HepG2 (cell line): ENCODE measurements at regions not wholly inside any gene's neighbourhood (a gene's known extent, or its start where the extent isn't known, plus 50 kb on each side); places are given as distances from the start of the nearest gene placed in this dataset.

Source experiments
- ATAC-seq: fragments of 200-7000 bp; cut with Tn5 transposase; 3 replicates; pipeline ENCODE4 v1.9.1; 2020; ENCODE audit warnings: mild to moderate bottlenecking, moderate library complexity
- BruUV-seq: library from RNA; stranded (reverse); fragments of 400-500 nt; replicated peaks from 2 replicates; lab custom pipeline; 2021; lab: Mats Ljungman, UMichigan
- CTCF ChIA-PET: fragments of 300-600 bp; formaldehyde crosslinking; extraction: SDS; loops from one replicate; lab custom pipeline; 2021; ENCODE audit warnings: low total read pairs, inconsistent platforms, low intra/inter-chr PET ratio; lab: Yijun Ruan, JAX
- POLR2A ChIA-PET: fragments of 350-600 bp; sonication (Branson Sonifier 250); formaldehyde crosslinking; loops from one replicate; lab custom pipeline; 2020; ENCODE audit warnings: antibody characterized with exemption, inconsistent platforms; lab: Yijun Ruan, JAX
- DNase-seq: peaks from one replicate; pipeline ENCODE4 v3.0.0-alpha.2; 2015; ENCODE audit warnings: low spot score
- FAIRE-seq: peaks from 3 replicates; lab custom pipeline; 2011; peaks lifted over from hg19 to GRCh38; lab: Jason Lieb, UNC
- H2AFZ ChIP-seq: one replicate; pipeline ENCODE4 v1.6.1; 2011; ENCODE audit warnings: low read length, inconsistent platforms
- H3K27ac ChIP-seq: fragments of 300-600 bp; 3 replicates; pipeline ENCODE4 v1.8.0; 2011; ENCODE audit warnings: mixed run types, mild to moderate bottlenecking, mixed read lengths, low read length, inconsistent platforms; ENCODE audit not compliant: insufficient read depth; ENCODE audit errors: extremely low read length
- H3K27me3 ChIP-seq, 2 experiments: fragments of 200-600 bp in 1 of 2; 2 replicates in 1 of 2; 3 replicates in 1 of 2; pipeline versions ENCODE4 v1.6.0 to v1.8.0; 2011; ENCODE audit warnings: low read length in 2 of 2, mild to moderate bottlenecking in 2 of 2, moderate library complexity in 2 of 2, inconsistent platforms in 1 of 2; ENCODE audit not compliant: insufficient read depth in 2 of 2, control insufficient read depth in 1 of 2
- H3K36me3 ChIP-seq, 2 experiments: fragments of 200-600 bp in 1 of 2; replicated peaks in 1 of 2; 2 replicates in 1 of 2; 3 replicates in 1 of 2; pipeline versions ENCODE4 v1.5.1 to v1.8.0; 2011; ENCODE audit warnings: low read length in 2 of 2, inconsistent platforms in 1 of 2; ENCODE audit not compliant: insufficient read depth in 2 of 2, control insufficient read depth in 1 of 2
- H3K4me1 ChIP-seq: 2 replicates; pipeline ENCODE4 v1.5.1; 2012; ENCODE audit warnings: low read length, inconsistent platforms; ENCODE audit not compliant: insufficient read depth
- H3K4me2 ChIP-seq: 2 replicates; pipeline ENCODE4 v1.6.0; 2011; ENCODE audit warnings: low read depth, low read length, inconsistent platforms
- H3K4me3 ChIP-seq, 3 experiments: fragments of 200-600 bp in 1 of 3; sonication (generic), shearing (Covaris generic) in 1 of 3; replicated peaks in 1 of 3; 2 replicates each; pipeline ENCODE4 v1.5.1; 2011 to 2016; ENCODE audit warnings: low read length in 3 of 3, inconsistent platforms in 2 of 3, low read depth in 2 of 3, mild to moderate bottlenecking in 2 of 3, control low read depth in 1 of 3, mixed read lengths in 1 of 3; ENCODE audit not compliant: insufficient read depth in 1 of 3
- H3K79me2 ChIP-seq: one replicate; pipeline ENCODE4 v1.6.1; 2011; ENCODE audit warnings: low read length, inconsistent platforms; ENCODE audit not compliant: insufficient read depth
- H3K9ac ChIP-seq: 2 replicates; pipeline ENCODE4 v1.6.0; 2011; ENCODE audit warnings: mild to moderate bottlenecking, low read depth, low read length, inconsistent platforms; ENCODE audit not compliant: insufficient read depth
- H3K9me3 ChIP-seq: 2 replicates; pipeline ENCODE4 v1.5.1; 2012; ENCODE audit warnings: mild to moderate bottlenecking, low read length
- H4K20me1 ChIP-seq: 2 replicates; pipeline ENCODE4 v1.6.0; 2011; ENCODE audit warnings: inconsistent platforms, mild to moderate bottlenecking, low read length, moderate library complexity; ENCODE audit not compliant: insufficient read depth
- DR1 ChIP-seq: sonication (generic); formaldehyde crosslinking; IDR thresholded peaks from 2 replicates; pipeline ENCODE4 v1.8.0; 2021; ENCODE audit warnings: mild to moderate bottlenecking, missing genetic modification reagents, inconsistent platforms
- HNRNPL ChIP-seq: fragments of 200-400 bp; formaldehyde crosslinking; IDR thresholded peaks from 2 replicates; pipeline ENCODE4 v1.6.1; 2017; ENCODE audit warnings: mild to moderate bottlenecking, low read depth, low read length
- KLF11 ChIP-seq: IDR thresholded peaks from 2 replicates; pipeline ENCODE4 v1.6.1; 2016; ENCODE audit warnings: missing compliant biosample characterization
- NONO ChIP-seq, 2 experiments: fragments of 450-650 bp in 1 of 2; sonication (generic) in 1 of 2; formaldehyde crosslinking in 1 of 2; IDR thresholded peaks in 1 of 2; conservative IDR thresholded peaks in 1 of 2; 2 replicates each; pipeline versions ENCODE4 v1.6.1 to v1.8.0; 2017 to 2022; ENCODE audit warnings: mild to moderate bottlenecking in 1 of 2, missing genetic modification reagents in 1 of 2, moderate library complexity in 1 of 2
- NPAS2 ChIP-seq: sonication (generic); formaldehyde crosslinking; IDR thresholded peaks from 2 replicates; pipeline ENCODE4 v1.8.0; 2022; ENCODE audit warnings: mild to moderate bottlenecking, missing genetic modification reagents, borderline replicate concordance
- SKI ChIP-seq: fragments of 450-650 bp; IDR thresholded peaks from one replicate; pipeline ENCODE4 v1.6.1; 2018; ENCODE audit warnings: mild to moderate bottlenecking; ENCODE audit not compliant: partially characterized antibody
- SMYD3 ChIP-seq: sonication (generic); formaldehyde crosslinking; IDR thresholded peaks from 2 replicates; pipeline ENCODE4 v1.8.1; 2023; ENCODE audit warnings: mild to moderate bottlenecking, missing genetic modification reagents
- SOX13 ChIP-seq, 3 experiments: fragments of 450-650 bp in 1 of 3; sonication (generic) in 1 of 3; formaldehyde crosslinking in 1 of 3; IDR thresholded peaks in 2 of 3; conservative IDR thresholded peaks in 1 of 3; 2 replicates each; pipeline versions ENCODE4 v1.5.0 to v1.6.1; 2016 to 2020; ENCODE audit warnings: antibody characterized with exemption in 1 of 3, mild to moderate bottlenecking in 1 of 3, missing compliant biosample characterization in 1 of 3, missing genetic modification reagents in 1 of 3, moderate library complexity in 1 of 3
- TCF12 ChIP-seq, 2 experiments: fragments of 450-650 bp in 1 of 2; sonication (generic) in 1 of 2; formaldehyde crosslinking in 1 of 2; IDR thresholded peaks; 2 replicates each; pipeline versions ENCODE4 v1.6.1 to v1.8.0; 2017 to 2022; ENCODE audit warnings: antibody characterized with exemption in 1 of 2, mild to moderate bottlenecking in 1 of 2, missing genetic modification reagents in 1 of 2, moderate library complexity in 1 of 2
- ZC3H4 ChIP-seq: sonication (generic); formaldehyde crosslinking; IDR thresholded peaks from 2 replicates; pipeline ENCODE4 v1.4.0; 2020; ENCODE audit warnings: missing genetic modification reagents, borderline replicate concordance
- ZFP36L2 ChIP-seq: sonication (generic); formaldehyde crosslinking; IDR thresholded peaks from 2 replicates; pipeline ENCODE4 v1.4.0; 2020; ENCODE audit warnings: missing genetic modification reagents
- ZNF562 ChIP-seq: sonication (generic); formaldehyde crosslinking; IDR thresholded peaks from 2 replicates; pipeline ENCODE4 v1.8.0; 2022; ENCODE audit warnings: missing genetic modification reagents, borderline replicate concordance
- ZNF616 ChIP-seq: sonication (generic); formaldehyde crosslinking; IDR thresholded peaks from 2 replicates; pipeline ENCODE4 v1.5.0; 2020; ENCODE audit warnings: low read depth, mild to moderate bottlenecking, missing genetic modification reagents
- ZNF75D ChIP-seq: sonication (generic); formaldehyde crosslinking; IDR thresholded peaks from 2 replicates; pipeline ENCODE4 v1.8.1; 2023; ENCODE audit warnings: missing genetic modification reagents, mild to moderate bottlenecking, borderline replicate concordance
- ZNF883 ChIP-seq: sonication (generic); formaldehyde crosslinking; IDR thresholded peaks from 2 replicates; pipeline ENCODE4 v1.5.1; 2020; ENCODE audit warnings: mild to moderate bottlenecking, missing genetic modification reagents; ENCODE audit errors: not compliant biosample characterization
- WGBS: methylation state at CpG from one replicate; pipeline ENCODE4 v1.1.6; 2017; ENCODE audit warnings: low lambda C conversion rate; 5-methylcytosine and 5-hydroxymethylcytosine counted together
- in situ Hi-C: cut with HindIII; loops from 2 replicates; pipeline ENCODE4 v1.10.0; 2017; ENCODE audit warnings: low pct_unique_long_range_greater_than_20kb; ENCODE audit not compliant: extremely low pct_ligation_motif_present
- intact Hi-C: fragments of 100-400 bp; cut with micrococcal nuclease; formaldehyde crosslinking; loops from one replicate; pipeline ENCODE4 v1.10.0; 2022; ENCODE audit not compliant: unreplicated experiment
- TF ChIP-seq, protein P1 (sequence below): sonication (generic); formaldehyde crosslinking; IDR thresholded peaks from 2 replicates; pipeline ENCODE4 v1.4.0; 2020; ENCODE audit warnings: missing genetic modification reagents
- TF ChIP-seq, protein P2 (sequence below): sonication (generic); formaldehyde crosslinking; IDR thresholded peaks from 2 replicates; pipeline ENCODE4 v1.4.0; 2020; ENCODE audit warnings: missing genetic modification reagents
- TF ChIP-seq, protein P3 (sequence below): sonication (generic); formaldehyde crosslinking; IDR thresholded peaks from 2 replicates; pipeline ENCODE4 v1.5.0; 2020; ENCODE audit warnings: mild to moderate bottlenecking, missing genetic modification reagents, moderate library complexity
- TF ChIP-seq, protein P4 (sequence below): sonication (generic); formaldehyde crosslinking; IDR thresholded peaks from 2 replicates; pipeline ENCODE4 v1.8.1; 2023; ENCODE audit warnings: mild to moderate bottlenecking, moderate library complexity, missing genetic modification reagents
- TF ChIP-seq, protein P5 (sequence below): sonication (generic); formaldehyde crosslinking; IDR thresholded peaks from 2 replicates; pipeline ENCODE4 v1.8.0; 2022; ENCODE audit warnings: missing genetic modification reagents, mild to moderate bottlenecking, borderline replicate concordance

DNA sequence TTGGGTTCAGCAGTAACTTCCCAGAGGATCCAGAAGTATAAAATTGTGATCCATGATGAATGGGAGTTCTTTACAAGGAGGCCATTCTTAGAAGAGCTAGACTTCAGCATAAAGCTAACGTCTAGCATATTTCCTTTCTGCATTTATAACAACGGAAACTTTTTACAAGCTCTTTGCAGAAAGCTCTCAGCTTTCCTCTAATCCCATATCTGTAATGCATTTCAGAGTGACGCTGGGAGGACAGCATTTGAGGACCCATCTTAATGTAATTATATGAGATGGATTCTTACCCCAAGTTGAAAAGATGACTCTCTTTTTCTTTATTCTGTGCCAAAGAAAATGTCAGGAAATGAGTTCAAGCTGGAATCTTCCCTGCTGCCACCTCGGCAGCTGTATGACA is 132.0 kb upstream of the CACHD1 start:
- no peaks in the 10 kb centered on the region for H3K36me3 ChIP-seq
- no peak overlapping the region for H2AFZ ChIP-seq
- no peak overlapping the region for H3K27ac ChIP-seq
- WGBS = 0% methylated on average over 4 of the region's 4 CpGs
- ATAC-seq = no peak
- H3K79me2 ChIP-seq = no peaks in the 10 kb centered on the region
- no peak for FAIRE-seq
- in situ Hi-C loops (no loop called here), intact Hi-C loops (no loop called here)
- CTCF ChIA-PET = no interaction called here
- no peaks in the 10 kb centered on the region for H4K20me1 ChIP-seq
- no peak overlapping the region for H3K9ac ChIP-seq
- TF ChIP-seq SKI (no peak), NPAS2 (no peak), ZNF75D (CRISPR knock-in tag) (no peak), HNRNPL (no peak), NONO (IDR thresholded peaks at IDR 0.05) (no peak), NONO (CRISPR knock-in tag; conservative IDR thresholded peaks at IDR 0.05) (no peak), ZNF883 (CRISPR knock-in tag) (no peak), ZNF616 (no peak), TCF12 (IDR thresholded peaks at IDR 0.05) (no peak), TCF12 (CRISPR knock-in tag; IDR thresholded peaks at IDR 0.05) (no peak), DR1 (CRISPR knock-in tag) (no peak), ZNF562 (no peak), KLF11 (CRISPR knock-in tag) (no peak), ZC3H4 (CRISPR knock-in tag) (no peak), ZFP36L2 (CRISPR knock-in tag) (no peak), SMYD3 (CRISPR knock-in tag) (no peak), SOX13 (IDR thresholded peaks at IDR 0.05) (no peak), SOX13 (CRISPR knock-in tag; conservative IDR thresholded peaks at IDR 0.05 in 1 of 2, IDR thresholded peaks at IDR 0.05 in 1 of 2) (no peak)
- TF ChIP-seq, protein P1, sequence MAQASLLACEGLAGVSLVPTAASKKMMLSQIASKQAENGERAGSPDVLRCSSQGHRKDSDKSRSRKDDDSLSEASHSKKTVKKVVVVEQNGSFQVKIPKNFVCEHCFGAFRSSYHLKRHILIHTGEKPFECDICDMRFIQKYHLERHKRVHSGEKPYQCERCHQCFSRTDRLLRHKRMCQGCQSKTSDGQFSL (CRISPR knock-in tag) = no peak
- TF ChIP-seq, protein P2, sequence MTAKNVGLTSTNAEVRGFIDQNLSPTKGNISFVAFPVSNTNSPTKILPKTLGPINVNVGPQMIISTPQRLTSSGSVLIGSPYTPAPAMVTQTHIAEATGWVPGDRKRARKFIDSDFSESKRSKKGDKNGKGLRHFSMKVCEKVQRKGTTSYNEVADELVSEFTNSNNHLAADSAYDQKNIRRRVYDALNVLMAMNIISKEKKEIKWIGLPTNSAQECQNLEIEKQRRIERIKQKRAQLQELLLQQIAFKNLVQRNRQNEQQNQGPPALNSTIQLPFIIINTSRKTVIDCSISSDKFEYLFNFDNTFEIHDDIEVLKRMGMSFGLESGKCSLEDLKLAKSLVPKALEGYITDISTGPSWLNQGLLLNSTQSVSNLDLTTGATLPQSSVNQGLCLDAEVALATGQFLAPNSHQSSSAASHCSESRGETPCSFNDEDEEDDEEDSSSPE = no peak
- TF ChIP-seq, protein P3, sequence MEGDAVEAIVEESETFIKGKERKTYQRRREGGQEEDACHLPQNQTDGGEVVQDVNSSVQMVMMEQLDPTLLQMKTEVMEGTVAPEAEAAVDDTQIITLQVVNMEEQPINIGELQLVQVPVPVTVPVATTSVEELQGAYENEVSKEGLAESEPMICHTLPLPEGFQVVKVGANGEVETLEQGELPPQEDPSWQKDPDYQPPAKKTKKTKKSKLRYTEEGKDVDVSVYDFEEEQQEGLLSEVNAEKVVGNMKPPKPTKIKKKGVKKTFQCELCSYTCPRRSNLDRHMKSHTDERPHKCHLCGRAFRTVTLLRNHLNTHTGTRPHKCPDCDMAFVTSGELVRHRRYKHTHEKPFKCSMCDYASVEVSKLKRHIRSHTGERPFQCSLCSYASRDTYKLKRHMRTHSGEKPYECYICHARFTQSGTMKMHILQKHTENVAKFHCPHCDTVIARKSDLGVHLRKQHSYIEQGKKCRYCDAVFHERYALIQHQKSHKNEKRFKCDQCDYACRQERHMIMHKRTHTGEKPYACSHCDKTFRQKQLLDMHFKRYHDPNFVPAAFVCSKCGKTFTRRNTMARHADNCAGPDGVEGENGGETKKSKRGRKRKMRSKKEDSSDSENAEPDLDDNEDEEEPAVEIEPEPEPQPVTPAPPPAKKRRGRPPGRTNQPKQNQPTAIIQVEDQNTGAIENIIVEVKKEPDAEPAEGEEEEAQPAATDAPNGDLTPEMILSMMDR = no peak
- TF ChIP-seq, protein P4, sequence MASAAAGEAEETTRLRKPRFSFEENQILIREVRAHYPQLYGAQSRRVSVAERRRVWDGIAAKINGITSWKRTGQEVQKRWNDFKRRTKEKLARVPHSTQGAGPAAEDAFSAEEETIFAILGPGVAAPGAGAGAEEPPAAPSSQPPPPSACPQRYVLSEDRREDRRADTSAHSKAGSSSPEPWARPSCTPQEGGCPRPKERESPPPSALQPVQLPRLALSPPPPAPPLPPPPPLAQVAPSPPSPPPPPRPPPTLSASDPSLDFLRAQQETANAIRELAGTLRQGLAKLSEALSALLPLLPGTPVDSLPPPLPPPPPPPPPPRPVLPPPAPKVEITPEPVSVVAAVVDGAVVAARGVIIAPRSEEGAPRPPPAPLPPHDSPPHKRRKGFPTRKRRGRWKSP = no peak
- TF ChIP-seq, protein P5, sequence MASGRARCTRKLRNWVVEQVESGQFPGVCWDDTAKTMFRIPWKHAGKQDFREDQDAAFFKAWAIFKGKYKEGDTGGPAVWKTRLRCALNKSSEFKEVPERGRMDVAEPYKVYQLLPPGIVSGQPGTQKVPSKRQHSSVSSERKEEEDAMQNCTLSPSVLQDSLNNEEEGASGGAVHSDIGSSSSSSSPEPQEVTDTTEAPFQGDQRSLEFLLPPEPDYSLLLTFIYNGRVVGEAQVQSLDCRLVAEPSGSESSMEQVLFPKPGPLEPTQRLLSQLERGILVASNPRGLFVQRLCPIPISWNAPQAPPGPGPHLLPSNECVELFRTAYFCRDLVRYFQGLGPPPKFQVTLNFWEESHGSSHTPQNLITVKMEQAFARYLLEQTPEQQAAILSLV (CRISPR knock-in tag) = no peak
- POLR2A ChIA-PET = no interaction called here
- no peak for DNase-seq
- no peak overlapping the region for H3K4me2 ChIP-seq
- H3K27me3 ChIP-seq = no peaks in the 10 kb centered on the region
- no peaks in the 10 kb centered on the region for H3K9me3 ChIP-seq
- H3K4me1 ChIP-seq = no peaks in the 10 kb centered on the region
- BruUV-seq = no TSS peak
- H3K4me3 ChIP-seq = no peak overlapping the region
